GM18870 (cell line): ENCODE measurements at regions not wholly inside any gene's neighbourhood (a gene's known extent, or its start where the extent isn't known, plus 50 kb on each side); places are given as distances from the start of the nearest gene placed in this dataset.

Source experiments
- ATAC-seq: cut with Tn5 transposase; IDR thresholded peaks from one replicate; pipeline ENCODE4 v1.9.1; 2021; ENCODE audit warnings: moderate library complexity; ENCODE audit not compliant: unreplicated experiment

GRCh38 chr3:24830230-24831152 lies 335.8 kb upstream of the THRB start:
- no peak for ATAC-seq

DNA sequence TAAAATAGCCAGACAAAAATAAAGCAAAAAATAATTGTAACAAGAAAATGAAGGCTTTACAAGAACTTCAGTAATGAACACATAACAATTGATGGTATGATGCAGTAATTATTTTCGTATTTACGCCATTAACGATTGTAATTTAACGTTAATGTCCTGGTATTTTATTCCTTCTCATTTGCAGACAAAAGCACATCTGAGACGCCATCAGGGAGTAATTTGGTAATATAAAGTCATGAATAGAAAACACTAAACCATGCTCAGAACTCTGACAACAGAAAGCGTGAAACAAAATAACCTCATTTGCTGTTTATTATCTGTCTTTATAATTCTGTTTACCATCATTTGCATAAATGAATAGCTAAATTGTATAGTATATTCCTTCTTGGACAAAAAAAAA lies 336.6 kb upstream of the THRB start:
- ATAC-seq, result no peak

DNA sequence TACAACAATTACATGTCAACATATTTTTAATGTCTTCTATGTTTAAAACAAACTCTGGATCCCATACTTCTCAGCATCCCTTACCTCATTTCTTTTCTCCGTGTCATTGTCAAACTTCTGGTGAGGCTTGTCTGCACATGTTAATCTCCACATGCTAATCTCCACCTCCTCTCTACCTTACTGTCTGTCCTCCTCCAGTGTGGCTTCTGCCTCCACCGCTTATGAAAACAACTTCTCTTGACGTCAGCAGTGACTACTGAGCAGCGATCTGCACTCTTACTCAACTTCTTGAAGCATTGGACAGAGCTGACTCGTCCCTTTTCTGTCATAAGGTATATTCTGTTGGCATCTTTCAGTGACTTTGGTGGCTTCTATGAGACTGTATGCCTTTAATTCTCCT lies 338.2 kb upstream of the THRB start:
- ATAC-seq, result no peak

DNA sequence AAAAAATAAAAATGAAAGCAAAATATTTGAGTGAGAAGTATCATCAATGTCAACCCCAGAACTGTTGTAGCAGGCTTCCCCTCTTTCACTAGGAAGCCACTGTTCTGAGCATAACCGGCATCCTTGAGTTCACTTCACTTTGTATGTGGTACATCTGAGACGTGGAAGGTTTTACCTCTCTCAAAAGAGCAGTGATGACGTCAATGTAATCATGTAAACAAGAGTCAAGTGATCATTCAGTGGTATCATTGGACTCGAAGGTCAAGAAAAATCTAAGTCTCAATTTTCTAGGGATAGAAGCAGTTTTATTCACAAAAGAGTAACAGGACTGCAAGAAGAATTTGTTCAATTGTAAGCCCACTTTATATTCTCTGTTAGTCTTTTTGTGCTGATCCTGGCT lies 339.8 kb upstream of the THRB start:
- no peak for ATAC-seq

DNA sequence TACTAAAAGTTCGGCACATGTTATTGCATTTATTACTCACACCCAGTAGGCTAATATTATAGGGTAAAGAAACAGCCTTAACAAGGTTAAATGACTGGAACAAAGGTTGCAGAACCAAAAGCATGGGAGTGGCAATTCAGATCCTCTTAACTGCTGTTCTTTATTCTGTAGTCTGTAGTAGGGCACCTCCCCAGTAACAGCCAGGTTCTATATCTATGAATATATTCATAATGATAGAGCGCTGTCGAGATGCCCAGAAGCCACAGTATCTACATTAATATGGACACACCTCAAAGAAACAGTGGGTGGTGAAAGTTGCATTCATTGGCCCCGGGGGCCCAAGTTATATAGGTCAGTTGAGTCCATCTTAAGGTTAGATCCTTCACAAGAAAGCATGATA lies 340.9 kb upstream of the THRB start:
- ATAC-seq, result no peak

GRCh38 chr3:24837601-24838000 lies 343.0 kb upstream of the THRB start:
- no peak for ATAC-seq

DNA sequence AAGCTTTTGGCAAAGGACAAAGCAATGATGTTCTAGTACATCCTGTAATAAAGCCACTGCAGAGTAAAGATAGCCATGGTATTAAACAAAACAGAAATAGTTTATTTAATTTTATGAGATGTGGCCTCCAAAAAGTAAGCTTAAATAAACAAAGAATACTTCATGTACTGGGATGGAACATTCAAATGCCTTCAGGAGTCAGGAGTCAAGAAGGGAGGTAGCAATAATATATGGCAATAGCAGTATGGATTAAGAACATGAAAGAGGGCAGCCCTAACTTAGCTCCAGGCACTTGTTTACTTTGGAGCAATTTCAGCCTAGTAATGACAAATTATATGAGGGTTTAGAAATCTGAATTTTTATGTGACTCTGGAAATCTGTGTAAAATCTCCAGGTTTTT lies 343.9 kb upstream of the THRB start:
- no peak for ATAC-seq

DNA sequence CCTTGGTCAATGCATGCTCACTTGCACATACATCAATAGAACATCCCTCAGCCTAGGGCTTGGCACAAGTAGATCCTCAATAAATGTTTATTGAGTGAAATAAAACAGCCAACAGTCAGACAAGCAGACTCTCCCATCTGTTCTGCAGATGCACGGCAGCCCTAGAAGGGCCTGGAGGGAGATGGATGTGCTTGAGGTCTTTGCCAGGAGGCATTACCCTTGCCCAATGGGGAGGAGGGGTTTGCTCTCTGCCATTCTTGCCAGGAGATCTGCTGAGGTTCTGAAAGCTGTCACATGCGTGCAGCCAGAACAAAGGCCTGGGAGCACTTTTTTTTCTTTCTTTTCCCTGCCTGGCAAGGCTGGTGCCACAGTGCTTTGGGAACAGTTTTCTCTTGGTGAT lies 349.3 kb upstream of the THRB start:
- ATAC-seq, result no peak

- no peak for ATAC-seq
Measured at GRCh38 chr3:24845524-24846155, 351.0 kb upstream of the THRB start.

- no peak for ATAC-seq
Measured at GRCh38 chr3:24846286-24846860, 351.7 kb upstream of the THRB start.

GRCh38 chr3:24850245-24850644 lies 355.6 kb upstream of the THRB start:
- ATAC-seq, result no peak

DNA sequence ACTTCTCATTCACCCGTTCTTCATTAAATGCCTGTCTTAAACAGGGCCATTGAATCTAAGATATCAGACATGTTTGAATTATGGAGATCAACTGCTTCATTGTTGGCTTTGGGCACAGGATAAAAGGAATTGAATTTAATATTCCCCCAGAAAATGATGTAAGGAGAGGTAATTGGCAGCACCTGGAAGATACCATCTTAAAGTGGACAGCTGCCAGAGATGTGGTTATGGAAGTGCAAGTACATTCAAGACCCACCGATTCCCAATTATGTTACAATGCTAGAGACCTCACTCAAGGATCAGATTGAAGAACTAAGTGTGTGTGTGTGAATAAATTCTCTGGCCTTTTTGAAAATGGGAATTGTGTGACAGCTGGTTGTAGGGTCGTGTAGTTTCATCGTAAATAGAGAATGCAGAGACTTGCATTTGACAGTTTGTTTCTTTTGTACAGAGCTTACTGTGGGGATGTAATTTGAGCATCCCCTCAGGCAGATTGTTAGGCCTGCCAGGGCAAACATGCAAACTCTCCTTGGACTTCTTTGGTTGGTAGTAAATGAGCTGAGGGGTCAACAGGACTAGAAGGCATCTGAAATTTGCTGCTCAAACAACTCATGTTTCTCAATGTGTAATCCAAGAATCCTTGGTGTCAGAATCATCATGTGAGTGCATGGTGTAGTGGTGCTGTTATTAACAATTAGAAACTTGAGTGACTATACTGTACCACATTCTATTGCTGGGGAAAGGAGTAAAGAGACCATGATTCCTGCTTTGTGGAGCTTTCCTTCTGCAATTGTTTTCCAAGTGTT lies 359.2 kb upstream of the THRB start:
- ATAC-seq, result no peak

DNA sequence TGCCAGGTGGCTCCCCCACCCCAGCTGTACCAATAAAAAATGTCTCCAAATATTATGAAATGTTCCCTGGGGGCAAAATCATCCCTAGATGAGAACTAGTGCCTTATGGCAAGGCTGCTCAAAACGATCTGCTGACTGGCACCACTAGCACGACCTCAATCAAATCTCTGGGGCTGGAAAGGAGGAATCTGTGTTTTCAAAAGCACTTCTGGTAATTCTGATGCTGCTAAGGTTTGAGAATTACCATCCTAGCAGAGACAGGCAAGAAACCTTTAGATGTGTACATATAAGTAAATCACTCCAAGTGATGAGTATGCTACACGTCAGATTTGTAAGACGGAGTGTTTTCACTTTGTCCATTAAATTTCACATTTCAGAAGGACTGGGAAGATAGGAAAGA lies 360.1 kb upstream of the THRB start:
- ATAC-seq, result no peak

DNA sequence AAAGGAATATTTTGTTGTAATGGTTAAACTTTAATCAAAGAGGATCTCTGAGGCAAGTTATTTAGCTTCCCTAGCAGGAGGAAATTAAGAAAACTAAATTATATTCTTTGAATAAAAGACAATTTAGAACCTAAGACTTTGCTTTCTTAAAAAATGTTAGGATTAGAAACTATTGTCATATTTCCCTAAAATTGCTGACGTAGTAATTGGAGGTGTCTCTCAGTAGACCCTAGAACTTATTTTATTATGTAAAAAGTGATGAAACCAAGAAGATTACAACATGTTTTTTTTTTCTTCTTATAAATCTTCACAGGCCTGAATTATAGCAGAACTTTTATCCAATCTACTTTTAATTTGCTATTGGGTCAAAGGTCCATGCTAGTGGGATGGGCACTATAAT lies 363.3 kb upstream of the THRB start:
- no peak for ATAC-seq

GRCh38 chr3:24863215-24863614 lies 368.6 kb upstream of the THRB start:
- ATAC-seq, result no peak

- ATAC-seq, result no peak
Measured at GRCh38 chr3:24867783-24868182, 373.1 kb upstream of the THRB start.

GRCh38 chr3:24881239-24881638 lies 386.6 kb upstream of the THRB start:
- ATAC-seq, result no peak

- no peak for ATAC-seq
Measured at GRCh38 chr3:24886501-24886900, 391.9 kb upstream of the THRB start.

- ATAC-seq, result no peak
Measured at GRCh38 chr3:24890012-24890411, 395.4 kb upstream of the THRB start.

DNA sequence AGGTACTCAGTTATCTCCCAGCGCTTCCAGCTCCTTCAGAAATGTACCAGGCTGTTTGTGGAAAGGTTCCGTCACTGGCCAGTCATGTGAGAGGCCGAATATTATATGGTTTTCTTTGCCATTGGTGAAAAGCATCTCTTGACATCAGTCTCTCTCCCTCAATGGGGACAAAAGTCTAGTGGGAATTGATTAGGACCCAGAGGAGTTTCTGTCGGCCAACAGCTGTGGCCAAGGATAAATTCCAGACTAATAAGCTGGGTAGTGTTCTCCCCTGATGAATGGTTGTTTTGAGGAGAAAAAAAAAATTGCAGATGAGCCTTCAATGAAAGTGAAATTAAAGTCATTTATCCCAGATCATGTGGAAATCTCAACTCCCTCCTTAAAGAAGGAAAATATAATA lies 404.7 kb upstream of the THRB start:
- no peak for ATAC-seq

DNA sequence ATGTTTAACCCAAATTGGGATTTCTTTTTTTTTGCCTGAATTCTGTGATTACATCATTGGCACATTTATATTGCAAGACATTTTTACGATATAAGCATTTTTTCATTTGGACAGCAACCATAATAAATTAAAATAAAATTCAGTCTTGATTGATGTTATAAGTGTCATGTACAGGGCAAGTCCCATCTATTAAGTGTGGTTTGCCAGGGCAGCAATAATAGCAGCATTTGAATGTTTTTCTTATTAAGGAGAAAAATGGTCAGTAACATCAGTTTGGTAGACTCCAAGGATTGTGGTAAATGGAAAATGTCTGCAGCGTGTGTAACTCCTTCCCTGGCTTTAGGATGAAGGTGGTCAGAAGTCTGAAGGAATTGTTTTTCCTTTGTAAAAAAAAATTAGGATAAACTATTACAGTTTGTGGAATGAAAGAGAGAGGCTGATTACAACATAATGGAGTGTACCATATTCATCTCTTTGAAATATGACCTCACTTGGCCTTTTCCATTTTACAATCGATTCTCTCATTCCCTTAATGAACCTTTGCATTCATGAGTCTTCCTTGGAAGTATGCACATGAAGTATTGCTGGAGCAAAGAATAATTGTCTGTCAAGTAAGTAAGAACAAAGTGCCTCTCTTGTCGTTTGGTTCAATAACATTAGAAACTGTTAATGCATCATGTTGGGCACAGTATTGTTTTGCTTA lies 405.4 kb upstream of the THRB start:
- ATAC-seq, result no peak
